Retina (tissue), 1 donor: ENCODE measurements at regions not wholly inside any gene's neighbourhood (a gene's known extent, or its start where the extent isn't known, plus 50 kb on each side); places are given as distances from the start of the nearest gene placed in this dataset.

Source experiments
- DNase-seq: peaks from one replicate; pipeline ENCODE4 v3.0.0-alpha.2; 2016

- no peak for DNase-seq
These were observed 259.9 kb upstream of the MARCKS start for GRCh38 chr6:113597231-113597583.

DNA sequence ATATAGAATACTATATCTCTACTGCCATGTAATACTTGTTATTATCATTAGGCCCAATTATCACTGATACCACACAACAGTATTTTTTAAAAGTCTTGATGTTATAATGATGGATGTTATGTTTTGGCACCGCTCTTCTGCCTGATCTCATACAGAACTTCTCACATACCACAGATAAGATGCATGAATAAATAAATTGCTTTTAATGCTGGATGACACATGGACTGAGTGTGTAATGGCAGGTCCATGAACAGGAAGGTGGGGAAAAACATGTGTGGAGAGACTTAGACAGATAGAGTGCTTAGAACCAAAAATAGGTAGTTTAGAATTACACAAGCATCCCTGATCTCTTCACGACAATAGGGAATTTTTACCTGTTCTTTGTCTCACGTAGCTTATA lies 258.4 kb upstream of the MARCKS start:
- no peak for DNase-seq

DNA sequence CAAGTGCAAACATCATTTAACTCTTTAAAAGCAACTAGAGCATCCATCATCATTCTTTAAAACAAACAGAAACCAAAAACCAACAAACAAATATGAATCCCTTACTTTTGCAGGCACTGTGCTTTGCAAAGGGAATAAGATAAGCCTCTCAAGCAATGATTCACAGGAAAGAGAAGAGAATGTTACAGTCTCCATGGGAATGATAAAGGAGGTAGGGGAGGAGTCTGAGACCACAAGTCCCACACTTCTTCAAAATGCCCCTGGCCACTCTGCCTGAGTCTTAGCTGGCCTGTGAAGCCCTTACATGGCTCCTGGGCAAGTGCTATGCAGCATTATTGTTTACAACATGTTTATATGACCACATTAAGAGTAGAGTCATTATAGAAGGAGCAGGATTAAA lies 257.7 kb upstream of the MARCKS start:
- no peak for DNase-seq

DNA sequence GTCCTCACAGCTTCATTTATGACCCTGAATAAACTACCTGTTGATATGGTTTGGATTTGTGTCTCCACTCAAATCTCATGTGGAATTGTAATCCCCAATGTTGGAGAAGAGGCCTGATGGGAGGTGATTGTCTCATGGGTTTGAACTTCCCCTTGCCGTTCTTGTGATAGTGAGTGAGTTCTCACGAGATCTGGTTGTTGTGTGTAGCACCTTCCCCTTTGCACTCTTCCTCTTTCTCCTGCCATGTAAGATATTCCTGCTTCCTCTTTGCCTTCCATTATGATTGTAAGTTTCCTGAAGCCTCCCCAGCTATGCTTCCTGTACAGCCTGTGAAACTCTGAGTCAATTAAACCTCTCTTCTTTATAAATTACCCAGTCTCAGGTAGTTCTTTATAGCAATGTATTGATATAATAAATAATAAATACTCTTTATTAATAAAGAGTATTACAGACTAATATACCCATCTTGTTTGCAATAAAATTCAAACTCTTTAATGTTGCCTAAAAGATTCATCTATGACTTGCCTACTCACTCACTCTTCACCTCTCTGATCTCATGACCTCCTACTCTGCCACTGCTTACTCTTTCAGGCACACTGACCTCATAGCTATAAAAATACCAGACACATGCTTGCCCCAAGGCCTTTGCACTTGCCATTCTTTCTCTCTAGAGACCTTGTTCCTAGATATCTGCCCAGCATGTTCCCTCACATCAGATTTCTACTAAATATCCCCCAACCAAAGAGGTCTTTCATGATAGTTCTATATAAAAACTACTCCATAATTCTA lies 256.4 kb upstream of the MARCKS start:
- DNase-seq, result no peak

DNA sequence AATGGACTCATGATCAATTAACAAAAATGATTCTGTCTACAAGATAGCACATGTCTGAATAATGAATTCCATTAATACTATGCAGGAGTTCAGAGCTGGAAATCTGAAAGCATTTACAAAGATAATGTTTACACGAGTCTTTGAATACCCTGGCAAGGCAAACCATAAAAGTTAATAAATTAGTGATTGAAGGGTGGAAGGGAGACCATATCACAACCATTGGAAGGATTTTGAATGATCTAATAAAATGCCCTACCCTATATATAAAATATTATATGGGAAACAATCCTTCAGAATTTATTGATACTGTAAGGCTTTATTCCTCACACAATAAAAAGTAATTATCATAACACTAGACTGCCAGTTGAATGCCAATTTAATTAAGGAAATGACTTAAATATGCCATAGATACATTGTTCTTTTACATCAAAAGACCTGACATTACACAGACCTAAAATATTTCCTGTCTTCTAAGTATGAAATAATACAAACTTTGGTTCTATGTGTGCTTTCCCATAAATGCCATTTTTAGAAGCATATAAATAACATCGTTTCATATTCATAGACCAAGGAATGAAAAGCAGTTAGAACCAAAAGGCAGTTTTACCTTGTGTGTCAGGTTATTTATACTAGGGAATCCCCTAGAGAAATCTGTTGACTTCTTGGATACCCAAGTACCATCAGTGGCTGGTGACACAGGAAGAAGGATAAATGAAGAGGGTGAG lies 249.2 kb upstream of the MARCKS start:
- no peak for DNase-seq

- no peak for DNase-seq
These were observed 246.7 kb upstream of the MARCKS start for GRCh38 chr6:113610377-113610988.

DNA sequence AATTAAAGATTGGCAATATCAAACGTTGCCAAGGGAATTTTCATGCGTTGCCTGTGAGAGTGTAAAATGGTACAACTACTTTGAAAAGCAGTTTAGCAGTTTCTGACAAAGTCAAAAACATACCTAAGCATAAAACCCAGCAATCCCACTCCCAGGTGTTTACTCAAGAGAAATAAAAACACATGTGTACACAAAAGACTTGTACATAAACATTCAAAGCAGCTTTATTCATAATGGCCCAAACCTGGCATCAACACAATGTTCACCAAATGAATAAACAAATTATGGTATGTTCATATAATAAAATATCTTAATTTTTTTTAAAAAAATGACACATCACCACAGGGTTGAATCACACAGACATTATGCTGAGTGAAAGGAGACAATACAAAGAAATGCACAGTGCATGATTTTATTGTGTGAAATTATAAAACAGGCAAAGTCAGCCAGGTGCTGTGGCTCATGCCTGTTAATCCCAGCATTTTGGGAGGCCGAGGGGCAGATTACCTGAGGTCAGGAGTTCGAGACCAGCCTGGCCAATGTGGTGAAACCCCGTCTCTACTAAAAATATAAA lies 240.4 kb upstream of the MARCKS start:
- no peak for DNase-seq

GRCh38 chr6:113619077-113619476 lies 238.1 kb upstream of the MARCKS start:
- no peak for DNase-seq

- no peak for DNase-seq
These were observed 236.8 kb upstream of the MARCKS start for GRCh38 chr6:113620386-113620785.

DNA sequence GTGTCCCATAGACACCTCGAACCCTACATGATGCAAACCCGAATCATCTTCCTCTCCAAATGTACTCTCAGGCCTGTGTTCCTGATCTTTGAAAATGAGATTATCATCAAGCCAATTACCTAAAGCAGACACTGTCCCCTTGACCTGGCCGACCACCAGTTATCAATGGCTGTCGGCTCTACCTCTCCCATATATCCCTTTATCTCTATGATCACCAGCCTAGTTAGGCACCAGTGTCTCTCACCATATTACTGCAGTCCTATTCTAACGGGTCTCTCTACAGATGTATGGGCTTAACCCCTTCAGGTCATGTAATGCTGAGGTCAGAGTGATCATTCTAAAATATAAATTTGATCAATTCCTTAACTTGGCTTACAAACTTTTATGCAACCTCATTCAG lies 234.9 kb upstream of the MARCKS start:
- DNase-seq, result no peak

DNA sequence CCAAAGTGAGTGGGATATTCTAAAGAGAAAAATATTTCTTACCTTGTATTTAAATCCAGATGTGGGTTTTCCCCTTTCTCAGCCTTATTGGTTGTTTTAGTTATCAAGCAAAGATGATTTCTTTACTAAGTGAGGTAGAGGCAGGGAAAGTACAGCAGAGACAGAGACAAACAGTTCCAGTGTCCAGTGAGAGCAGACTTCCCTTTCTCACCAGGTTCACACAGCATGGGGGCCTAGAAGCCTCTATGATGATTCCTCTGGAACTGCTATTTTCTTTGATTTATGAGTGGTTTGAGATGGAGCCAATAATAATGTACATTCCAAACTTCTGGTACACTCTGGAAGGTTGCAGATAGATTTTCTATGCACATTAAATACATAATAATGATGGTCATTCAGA lies 234.0 kb upstream of the MARCKS start:
- DNase-seq, result no peak

DNA sequence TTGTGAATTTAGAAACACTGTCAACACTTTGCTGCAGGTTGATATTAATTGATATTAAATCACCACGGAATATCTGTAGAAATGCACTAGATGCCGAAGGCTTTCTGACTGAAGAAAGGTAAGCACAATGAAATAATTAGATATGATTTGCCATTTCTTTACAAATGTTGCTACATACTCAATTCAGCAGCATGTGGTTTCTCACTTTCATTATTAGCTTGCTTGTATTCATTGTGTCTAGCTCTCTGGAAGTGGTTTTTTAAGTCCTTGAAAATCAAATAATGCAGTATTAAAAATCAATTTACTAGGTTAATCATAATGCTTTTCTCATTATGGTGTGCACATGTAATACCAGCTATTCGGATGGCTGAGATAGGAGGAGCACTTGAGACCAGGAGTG lies 231.3 kb upstream of the MARCKS start:
- DNase-seq, result no peak

DNA sequence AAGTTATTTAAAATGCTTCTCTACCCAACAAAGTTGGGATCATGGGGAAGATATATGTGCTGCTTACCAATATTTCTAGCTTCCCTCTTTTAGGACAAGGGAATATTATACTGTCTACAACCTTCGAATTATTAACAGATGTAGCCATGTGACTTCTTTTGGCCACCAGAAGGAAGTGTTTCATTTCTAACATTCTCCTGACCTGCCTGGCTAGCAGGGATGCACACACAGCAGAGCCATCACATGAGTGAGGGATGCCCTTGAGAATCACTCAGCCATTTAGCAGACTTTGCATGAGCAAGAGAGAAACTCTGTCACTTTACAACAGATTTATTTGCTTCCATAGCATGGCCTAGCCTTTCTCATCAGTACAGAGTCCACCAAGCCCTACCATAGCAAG lies 230.7 kb upstream of the MARCKS start:
- no peak for DNase-seq

DNA sequence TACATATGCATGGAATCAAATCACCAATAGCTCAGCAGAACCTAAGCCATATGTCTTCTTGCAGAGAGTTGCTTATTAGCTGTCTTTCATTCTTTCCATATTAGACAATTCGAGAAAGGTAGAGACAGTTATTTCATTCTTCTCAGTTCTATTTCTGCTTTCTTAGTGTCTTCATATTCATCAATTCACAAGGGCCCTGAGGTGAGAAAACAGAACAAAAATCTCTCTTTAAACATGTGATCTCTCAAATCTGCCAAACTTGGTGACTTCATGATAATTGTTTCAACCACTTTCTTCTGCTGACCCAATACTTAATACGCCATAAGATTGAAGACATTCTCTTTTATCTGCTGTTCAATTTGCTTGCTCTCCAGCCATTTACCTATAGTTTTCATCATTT lies 229.7 kb upstream of the MARCKS start:
- DNase-seq, result no peak

DNA sequence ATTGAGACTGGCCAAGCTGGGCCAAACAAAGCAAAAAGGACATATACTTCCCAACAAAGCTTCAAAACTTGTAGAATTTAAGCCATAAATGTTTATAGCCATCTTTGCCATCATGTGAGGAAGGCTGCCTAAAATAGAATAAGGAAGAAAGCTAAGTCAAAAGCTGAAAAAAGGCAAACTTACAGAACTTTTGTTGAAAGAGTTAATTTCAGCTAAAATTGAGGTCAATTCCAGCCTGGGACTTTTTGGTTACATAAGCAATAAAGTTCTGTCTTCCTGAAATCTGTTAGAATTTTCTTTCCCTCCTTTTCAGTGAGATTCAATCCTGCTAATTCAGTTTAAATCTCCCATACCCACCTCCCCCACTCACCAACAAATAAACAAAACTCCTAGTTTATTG lies 227.9 kb upstream of the MARCKS start:
- DNase-seq, result no peak

- DNase-seq, result no peak
These were observed 227.0 kb upstream of the MARCKS start for GRCh38 chr6:113629975-113630737.

- no peak for DNase-seq
These were observed 226.2 kb upstream of the MARCKS start for GRCh38 chr6:113630738-113631535.

DNA sequence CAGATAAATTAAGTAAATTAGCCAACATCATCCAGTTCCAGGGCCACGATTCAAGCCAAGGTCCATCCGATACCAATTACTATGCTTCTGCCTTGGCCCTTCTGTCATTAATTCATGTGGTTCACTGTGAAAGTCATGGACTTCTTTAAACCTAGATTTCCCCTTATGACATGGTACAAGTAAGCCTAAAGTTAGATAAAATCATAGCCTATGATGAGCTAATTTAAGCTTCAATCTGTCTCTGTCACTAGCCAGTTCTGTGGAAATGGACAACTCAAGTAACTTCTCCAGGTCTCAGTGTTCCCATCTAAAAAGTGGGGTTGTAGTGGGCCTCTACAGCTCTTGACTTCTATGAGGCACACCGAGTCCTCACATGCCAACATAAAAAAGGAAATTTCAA lies 225.5 kb upstream of the MARCKS start:
- DNase-seq, result no peak

- no peak for DNase-seq
These were observed 224.8 kb upstream of the MARCKS start for GRCh38 chr6:113632220-113632864.

- no peak for DNase-seq
These were observed 223.5 kb upstream of the MARCKS start for GRCh38 chr6:113633638-113634037.

- DNase-seq, result no peak
These were observed 222.6 kb upstream of the MARCKS start for GRCh38 chr6:113634352-113635163.
